WTC11 (cell line): ENCODE measurements at regions not wholly inside any gene's neighbourhood (a gene's known extent, or its start where the extent isn't known, plus 50 kb on each side); places are given as distances from the start of the nearest gene placed in this dataset.

Source experiments
- ATAC-seq: fragments of 200-7000 bp; cut with Tn5 transposase; 2 replicates; pipeline ENCODE4 v1.10.0; 2021; ENCODE audit warnings: mild to moderate bottlenecking, moderate library complexity
- CTCF ChIA-PET: fragments of 300-600 bp; sonication (Branson Sonifier 250); formaldehyde crosslinking; loops from one replicate; lab custom pipeline; 2021; ENCODE audit warnings: antibody characterized with exemption; lab: Charles Lee
- POLR2A ChIA-PET: fragments of 350-600 bp; sonication (Branson Sonifier 250); formaldehyde crosslinking; loops from one replicate; lab custom pipeline; 2021; ENCODE audit warnings: antibody characterized with exemption; lab: Charles Lee
- DNase-seq: peaks from one replicate; pipeline ENCODE4 v3.0.0; 2021; ENCODE audit warnings: low spot score
- H3K27ac Mint-ChIP-seq: 2 replicates; pipeline ENCODE4 v1.8.0; 2021; ENCODE audit warnings: mixed read lengths
- H3K27me3 Mint-ChIP-seq: 2 replicates; pipeline ENCODE4 v1.8.0; 2021; ENCODE audit warnings: low read depth, mild to moderate bottlenecking, moderate library complexity, mixed read lengths
- H3K36me3 Mint-ChIP-seq: 2 replicates; pipeline ENCODE4 v1.8.0; 2021; ENCODE audit warnings: mixed read lengths
- H3K4me1 Mint-ChIP-seq: 2 replicates; pipeline ENCODE4 v1.8.0; 2022; ENCODE audit warnings: mixed read lengths
- H3K4me3 Mint-ChIP-seq: 2 replicates; pipeline ENCODE4 v1.8.0; 2021; ENCODE audit warnings: mild to moderate bottlenecking, moderate library complexity, mixed read lengths
- H3K9me3 Mint-ChIP-seq: 2 replicates; pipeline ENCODE4 v1.8.0; 2021; ENCODE audit warnings: mixed read lengths
- AFF4 ChIP-seq: sonication (generic); formaldehyde crosslinking; IDR thresholded peaks from 2 replicates; pipeline ENCODE4 v1.8.1; 2023; ENCODE audit warnings: mild to moderate bottlenecking, missing genetic modification reagents, borderline replicate concordance
- CREM ChIP-seq: sonication (generic); formaldehyde crosslinking; IDR thresholded peaks from 2 replicates; pipeline ENCODE4 v1.8.1; 2022; ENCODE audit warnings: mild to moderate bottlenecking, missing genetic modification reagents, moderate library complexity
- ELF4 ChIP-seq: sonication (generic); formaldehyde crosslinking; IDR thresholded peaks from 2 replicates; pipeline ENCODE4 v1.8.1; 2022; ENCODE audit warnings: low read depth, mild to moderate bottlenecking, moderate library complexity, missing genetic modification reagents
- FOXK1 ChIP-seq: sonication (generic); formaldehyde crosslinking; IDR thresholded peaks from 2 replicates; pipeline ENCODE4 v1.8.0; 2022; ENCODE audit warnings: mild to moderate bottlenecking, moderate library complexity, missing genetic modification reagents
- IRF2 ChIP-seq: sonication (generic); formaldehyde crosslinking; IDR thresholded peaks from 2 replicates; pipeline ENCODE4 v1.8.0; 2022; ENCODE audit warnings: low read depth, missing genetic modification reagents, borderline replicate concordance
- JAZF1 ChIP-seq: fragments of 250-450 bp; sonication (Bioruptor Pico); IDR thresholded peaks from 2 replicates; pipeline ENCODE4 v1.9.0; 2021; ENCODE audit warnings: moderate library complexity, mild to moderate bottlenecking, inconsistent platforms
- KAT7 ChIP-seq: sonication (generic); formaldehyde crosslinking; IDR thresholded peaks from 2 replicates; pipeline ENCODE4 v1.8.1; 2023; ENCODE audit warnings: missing genetic modification reagents, mild to moderate bottlenecking, borderline replicate concordance
- MXD4 ChIP-seq: fragments of 250-450 bp; sonication (Bioruptor Pico); IDR thresholded peaks from 2 replicates; pipeline ENCODE4 v1.8.0; 2021; ENCODE audit warnings: mild to moderate bottlenecking, moderate library complexity, borderline replicate concordance
- NFATC4 ChIP-seq: fragments of 250-450 bp; sonication (Bioruptor Pico); IDR thresholded peaks from 2 replicates; pipeline ENCODE4 v1.9.0; 2021; ENCODE audit warnings: mild to moderate bottlenecking
- PRRX2 ChIP-seq: fragments of 250-450 bp; sonication (Bioruptor Pico); IDR thresholded peaks from 2 replicates; pipeline ENCODE4 v1.8.0; 2021; ENCODE audit warnings: mild to moderate bottlenecking
- SP1 ChIP-seq: sonication (generic); formaldehyde crosslinking; conservative IDR thresholded peaks from 2 replicates; pipeline ENCODE4 v1.8.1; 2022; ENCODE audit warnings: missing genetic modification reagents
- USF2 ChIP-seq: sonication (generic); formaldehyde crosslinking; IDR thresholded peaks from 2 replicates; pipeline ENCODE4 v1.8.1; 2023; ENCODE audit warnings: mild to moderate bottlenecking, missing genetic modification reagents, moderate library complexity
- ZBTB21 ChIP-seq: sonication (generic); formaldehyde crosslinking; IDR thresholded peaks from 2 replicates; pipeline ENCODE4 v1.8.1; 2023; ENCODE audit warnings: mild to moderate bottlenecking, missing genetic modification reagents, borderline replicate concordance
- ZBTB43 ChIP-seq: sonication (generic); formaldehyde crosslinking; IDR thresholded peaks from 2 replicates; pipeline ENCODE4 v1.8.1; 2023; ENCODE audit warnings: mild to moderate bottlenecking, missing genetic modification reagents
- TF ChIP-seq, protein P1 (sequence below): sonication (generic); formaldehyde crosslinking; IDR thresholded peaks from 2 replicates; pipeline ENCODE4 v1.8.1; 2023; ENCODE audit warnings: mild to moderate bottlenecking, missing genetic modification reagents, moderate library complexity
- TF ChIP-seq, protein P2 (sequence below): sonication (generic); formaldehyde crosslinking; conservative IDR thresholded peaks from 2 replicates; pipeline ENCODE4 v1.8.1; 2023; ENCODE audit warnings: mild to moderate bottlenecking, low read depth, missing genetic modification reagents, moderate library complexity

DNA sequence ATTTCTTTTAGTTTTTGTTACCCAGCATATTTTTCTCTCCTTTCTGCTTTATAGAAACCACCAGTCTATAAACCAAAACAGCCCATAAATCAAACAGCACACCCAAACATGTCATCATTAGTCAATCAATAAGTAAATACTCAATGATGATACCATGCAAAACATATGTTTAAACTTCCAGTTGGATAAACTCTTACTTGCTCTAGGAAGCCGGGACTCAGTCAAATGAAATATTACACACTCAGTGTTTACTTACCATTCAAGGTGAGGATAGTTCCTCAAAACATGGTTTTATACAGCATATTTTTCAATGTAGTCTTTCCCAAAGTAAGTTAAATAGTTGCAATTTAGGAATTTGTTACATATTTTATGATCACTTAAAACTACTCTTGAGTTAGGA, 343.6 kb upstream of the NXPH2 start:
- ATAC-seq, result no peak
- POLR2A ChIA-PET, result no interaction called here

DNA sequence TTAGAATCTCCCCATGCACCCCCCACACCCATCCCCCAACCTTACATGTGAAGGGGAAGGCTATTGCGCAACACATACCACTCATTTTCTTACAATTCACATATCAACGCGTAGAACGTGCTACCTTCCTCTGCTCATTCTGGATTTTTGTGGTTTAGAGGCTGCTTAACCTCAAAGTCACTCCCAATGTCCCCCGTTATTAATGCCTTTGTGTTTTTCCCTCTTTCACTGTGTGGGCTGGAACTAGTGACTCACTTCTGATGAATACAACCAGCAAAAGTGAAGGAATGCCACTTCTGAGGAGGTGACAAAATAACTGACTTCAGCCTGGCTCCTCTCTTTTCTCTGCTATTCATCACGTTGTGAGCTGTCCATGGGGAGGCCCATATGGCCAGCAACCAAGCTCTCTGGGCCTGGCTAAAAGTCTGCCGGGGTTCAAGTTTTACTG, 342.5 kb upstream of the NXPH2 start:
- CTCF ChIA-PET, result no interaction called here
- H3K4me3 Mint-ChIP-seq, result no peak overlapping the region
- H3K4me1 Mint-ChIP-seq, result peaks cover 10% of the 10 kb centered on the region
- DNase-seq, result no peak
- no peaks in the 10 kb centered on the region for H3K36me3 Mint-ChIP-seq
- TF ChIP-seq PRRX2 (CRISPR knock-in tag), result no peak
- TF ChIP-seq AFF4 (CRISPR knock-in tag), result no peak
- TF ChIP-seq, all 79 proteins: peak for 0
- Mint-ChIP-seq H3K27me3 (no peaks in the 10 kb centered on the region), H3K27ac (no peak overlapping the region), H3K9me3 (peaks cover 6% of the 10 kb centered on the region)
- POLR2A ChIA-PET, result no interaction called here
- no peak for ATAC-seq

More for the DNA sequence above, 343.6 kb upstream of the NXPH2 start:
- H3K4me1 Mint-ChIP-seq, result peaks cover 10% of the 10 kb centered on the region
- H3K9me3 Mint-ChIP-seq, result peaks cover 15% of the 10 kb centered on the region
- no peaks in the 10 kb centered on the region for H3K36me3 Mint-ChIP-seq
- no peak for DNase-seq
- H3K27ac Mint-ChIP-seq, result no peak overlapping the region
- H3K4me3 Mint-ChIP-seq, result no peak overlapping the region
- TF ChIP-seq IRF2 (CRISPR knock-in tag), result no peak
- TF ChIP-seq CREM (CRISPR knock-in tag), result no peak
- TF ChIP-seq MXD4 (CRISPR knock-in tag), result no peak
- TF ChIP-seq NFATC4 (CRISPR knock-in tag), result no peak
- TF ChIP-seq, protein P1, sequence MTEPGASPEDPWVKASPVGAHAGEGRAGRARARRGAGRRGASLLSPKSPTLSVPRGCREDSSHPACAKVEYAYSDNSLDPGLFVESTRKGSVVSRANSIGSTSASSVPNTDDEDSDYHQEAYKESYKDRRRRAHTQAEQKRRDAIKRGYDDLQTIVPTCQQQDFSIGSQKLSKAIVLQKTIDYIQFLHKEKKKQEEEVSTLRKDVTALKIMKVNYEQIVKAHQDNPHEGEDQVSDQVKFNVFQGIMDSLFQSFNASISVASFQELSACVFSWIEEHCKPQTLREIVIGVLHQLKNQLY (CRISPR knock-in tag), result no peak
- no peak for TF ChIP-seq KAT7
- TF ChIP-seq USF2 (CRISPR knock-in tag), result no peak
- no peak for TF ChIP-seq ZBTB21 (CRISPR knock-in tag)
- no peak for TF ChIP-seq SP1 (CRISPR knock-in tag)
- no peak for TF ChIP-seq ZBTB43 (CRISPR knock-in tag)
- no peak for TF ChIP-seq JAZF1
- TF ChIP-seq FOXK1, result no peak
- TF ChIP-seq, protein P2, sequence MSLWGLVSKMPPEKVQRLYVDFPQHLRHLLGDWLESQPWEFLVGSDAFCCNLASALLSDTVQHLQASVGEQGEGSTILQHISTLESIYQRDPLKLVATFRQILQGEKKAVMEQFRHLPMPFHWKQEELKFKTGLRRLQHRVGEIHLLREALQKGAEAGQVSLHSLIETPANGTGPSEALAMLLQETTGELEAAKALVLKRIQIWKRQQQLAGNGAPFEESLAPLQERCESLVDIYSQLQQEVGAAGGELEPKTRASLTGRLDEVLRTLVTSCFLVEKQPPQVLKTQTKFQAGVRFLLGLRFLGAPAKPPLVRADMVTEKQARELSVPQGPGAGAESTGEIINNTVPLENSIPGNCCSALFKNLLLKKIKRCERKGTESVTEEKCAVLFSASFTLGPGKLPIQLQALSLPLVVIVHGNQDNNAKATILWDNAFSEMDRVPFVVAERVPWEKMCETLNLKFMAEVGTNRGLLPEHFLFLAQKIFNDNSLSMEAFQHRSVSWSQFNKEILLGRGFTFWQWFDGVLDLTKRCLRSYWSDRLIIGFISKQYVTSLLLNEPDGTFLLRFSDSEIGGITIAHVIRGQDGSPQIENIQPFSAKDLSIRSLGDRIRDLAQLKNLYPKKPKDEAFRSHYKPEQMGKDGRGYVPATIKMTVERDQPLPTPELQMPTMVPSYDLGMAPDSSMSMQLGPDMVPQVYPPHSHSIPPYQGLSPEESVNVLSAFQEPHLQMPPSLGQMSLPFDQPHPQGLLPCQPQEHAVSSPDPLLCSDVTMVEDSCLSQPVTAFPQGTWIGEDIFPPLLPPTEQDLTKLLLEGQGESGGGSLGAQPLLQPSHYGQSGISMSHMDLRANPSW (CRISPR knock-in tag), result no peak
- TF ChIP-seq ELF4 (CRISPR knock-in tag), result no peak
- no peaks in the 10 kb centered on the region for H3K27me3 Mint-ChIP-seq
- CTCF ChIA-PET, result no interaction called here
